ENCODE measurements at regions not wholly inside any gene's neighbourhood (a gene's known extent, or its start where the extent isn't known, plus 50 kb on each side); places are given as distances from the start of the nearest gene placed in this dataset.
A peak's percentile ranks its signal among the peaks of the same experiment; 100 is the strongest.

DNA sequence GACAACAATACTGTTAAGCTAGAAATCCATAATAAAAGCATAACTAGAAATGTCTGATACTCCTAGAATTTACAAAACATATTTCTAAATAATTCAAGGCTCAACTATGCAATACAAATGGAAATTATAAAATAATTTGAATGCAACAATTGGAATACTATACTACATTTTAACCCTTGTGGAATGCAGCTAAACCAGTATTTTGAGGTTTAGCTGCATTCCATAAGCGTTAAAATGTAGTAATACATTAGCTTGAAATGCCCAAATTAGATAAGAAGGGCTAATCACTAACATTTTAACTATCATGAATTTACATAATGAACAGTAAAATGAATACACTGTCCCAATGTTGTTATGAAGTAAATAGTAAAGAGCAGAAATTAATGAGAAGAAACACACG is 617.2 kb upstream of the CHORDC1 start:
- no peak for DNase-seq (ENCODE audit: low read depth in 4 of 4, low spot score in 2 of 4)

- DNase-seq (ENCODE audit: low read depth in 4 of 4, low spot score in 2 of 4): no peak
Measured at GRCh38 chr11:90836031-90836430, 613.2 kb upstream of the CHORDC1 start.

DNA sequence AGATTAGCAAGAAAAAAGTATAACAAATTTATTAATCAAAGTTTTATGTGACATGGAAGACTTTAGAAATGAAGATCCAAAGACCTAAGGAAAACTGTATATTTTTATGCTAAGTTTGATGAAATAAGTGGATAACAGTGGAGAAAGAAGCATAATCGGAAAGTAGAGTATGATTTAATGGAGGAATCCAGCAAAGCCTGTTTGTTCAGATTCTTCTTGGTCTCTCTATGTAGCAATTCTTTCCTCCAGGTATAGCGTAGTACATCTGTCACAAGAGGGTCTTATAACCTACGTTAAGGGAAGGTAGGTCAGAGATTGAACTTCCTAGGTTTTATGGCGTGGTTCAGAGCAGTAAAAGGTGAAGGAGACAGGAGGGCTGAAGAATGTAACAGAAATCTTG is 600.6 kb upstream of the CHORDC1 start:
- DNase-seq (ENCODE audit: low read depth in 4 of 4, low spot score in 2 of 4): no peak

DNA sequence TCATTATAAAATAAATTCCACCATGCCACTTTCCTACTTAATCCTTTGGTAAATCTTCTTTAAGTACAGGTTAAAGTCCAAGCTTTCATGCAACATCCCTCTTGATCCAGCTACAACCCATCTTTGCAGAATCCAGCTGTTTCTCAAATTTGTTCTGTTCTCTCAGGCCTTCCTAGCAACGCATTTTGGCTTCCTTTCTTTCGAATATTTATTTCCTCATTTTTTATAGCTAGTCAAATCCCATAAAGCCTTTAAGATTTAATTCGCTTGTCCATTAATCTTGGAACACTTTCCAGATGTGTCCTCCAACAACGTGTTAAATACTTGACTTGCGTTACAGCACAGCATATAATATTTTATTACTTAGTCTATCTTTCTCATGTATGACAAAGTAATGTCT is 600.1 kb upstream of the CHORDC1 start:
- peak; percentile 19 to 27 (median 24) for DNase-seq (ENCODE audit: low read depth in 4 of 4, low spot score in 2 of 4)

DNA sequence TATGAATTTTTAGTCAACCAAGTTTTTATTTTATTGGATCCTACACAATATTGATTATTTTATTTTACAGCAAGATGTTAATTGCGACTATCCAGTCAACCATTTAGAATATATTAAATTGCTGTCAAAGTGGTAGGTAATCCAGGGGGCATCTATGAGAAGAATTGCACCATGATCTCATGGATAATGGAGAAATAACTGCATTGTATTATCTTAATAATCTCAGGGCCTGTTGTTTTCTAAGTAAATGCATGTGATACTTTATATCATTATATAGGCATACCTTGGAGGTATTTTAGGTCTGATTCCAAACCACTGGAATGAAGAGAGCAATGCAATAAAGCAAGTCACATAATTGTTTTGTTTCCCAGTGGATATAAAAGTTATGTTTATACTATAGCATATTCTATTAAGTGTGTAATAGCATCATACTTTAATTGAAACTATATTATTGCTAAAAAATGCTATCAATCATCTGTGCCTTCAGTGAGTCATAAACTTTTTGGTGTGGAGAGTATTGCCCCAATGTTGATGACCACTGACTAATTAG is 595.4 kb upstream of the CHORDC1 start:
- DNase-seq (ENCODE audit: low read depth in 4 of 4, low spot score in 2 of 4): no peak

GRCh38 chr11:90809581-90809980 is 586.7 kb upstream of the CHORDC1 start:
- DNase-seq (ENCODE audit: low read depth in 4 of 4, low spot score in 2 of 4): no peak

DNA sequence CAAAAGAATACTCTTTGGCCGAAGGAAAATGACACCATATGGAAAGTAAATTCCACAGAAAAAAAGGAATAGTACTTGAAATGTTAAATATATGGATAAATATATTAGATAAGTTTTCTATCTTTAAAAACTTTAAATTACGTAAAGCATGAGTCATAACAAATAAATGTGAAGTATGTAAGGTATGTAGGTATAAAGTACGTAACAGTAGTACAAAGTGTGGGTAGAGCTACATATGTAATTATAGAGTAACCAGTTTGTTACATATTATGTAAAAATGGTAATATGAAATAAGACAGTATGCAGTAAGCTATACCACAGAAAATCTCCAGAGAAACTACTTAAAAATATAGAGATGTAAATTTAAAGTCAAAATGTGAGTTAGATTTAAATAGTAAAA is 582.3 kb upstream of the CHORDC1 start:
- DNase-seq (ENCODE audit: low read depth in 4 of 4, low spot score in 2 of 4): no peak

GRCh38 chr11:90803831-90804230 is 581.0 kb upstream of the CHORDC1 start:
- no peak for DNase-seq (ENCODE audit: low read depth in 4 of 4, low spot score in 2 of 4)

- DNase-seq (ENCODE audit: low read depth in 4 of 4, low spot score in 2 of 4): no peak
Measured at GRCh38 chr11:90803366-90803765, 580.5 kb upstream of the CHORDC1 start.

DNA sequence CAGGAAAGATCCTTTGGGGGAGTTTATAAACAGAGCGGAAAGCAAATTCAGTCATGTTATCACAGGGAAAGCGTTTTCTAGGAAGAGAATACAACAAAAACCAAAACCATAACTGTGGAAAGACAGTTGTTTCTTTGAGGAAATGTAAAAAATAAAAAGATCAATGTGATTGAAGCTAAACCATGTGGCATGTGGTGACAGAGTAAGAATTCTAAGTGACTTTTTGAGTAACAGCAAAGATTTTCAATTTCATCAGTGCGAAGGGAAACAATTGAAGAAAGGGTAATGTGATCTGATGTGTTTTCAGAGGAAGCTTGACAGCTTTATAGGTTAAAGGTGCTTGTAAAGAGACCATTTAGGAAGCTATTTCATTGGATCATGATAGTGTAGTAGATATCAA is 575.9 kb upstream of the CHORDC1 start:
- no peak for DNase-seq (ENCODE audit: low read depth in 4 of 4, low spot score in 2 of 4)

- no peak for DNase-seq (ENCODE audit: low read depth in 4 of 4, low spot score in 2 of 4)
Measured at GRCh38 chr11:90795746-90796145, 572.9 kb upstream of the CHORDC1 start.

DNA sequence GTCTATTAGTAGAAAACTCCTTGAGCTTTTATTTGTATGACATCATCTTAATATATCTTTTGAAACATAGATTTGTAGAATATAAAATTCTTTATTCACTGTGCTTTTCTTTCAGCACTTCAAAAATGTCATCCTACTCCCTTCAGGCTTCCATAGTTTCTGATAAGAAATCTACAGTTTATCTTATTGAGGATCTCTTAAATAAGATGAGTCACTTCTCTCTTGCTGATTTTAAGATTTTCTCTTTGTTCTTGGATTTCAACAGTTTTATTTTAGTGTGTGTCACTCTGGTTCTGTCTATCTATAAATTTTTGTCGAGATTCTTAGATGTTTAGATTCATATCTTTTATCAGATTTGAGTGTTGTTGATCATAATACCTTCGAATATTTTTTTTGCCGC is 566.1 kb upstream of the CHORDC1 start:
- no peak for DNase-seq (ENCODE audit: low read depth in 4 of 4, low spot score in 2 of 4)

GRCh38 chr11:90784241-90784814 is 561.5 kb upstream of the CHORDC1 start:
- DNase-seq (ENCODE audit: low read depth in 4 of 4, low spot score in 2 of 4): no peak

- DNase-seq (ENCODE audit: low read depth in 4 of 4, low spot score in 2 of 4): no peak
Measured at GRCh38 chr11:90783111-90783510, 560.3 kb upstream of the CHORDC1 start.

DNA sequence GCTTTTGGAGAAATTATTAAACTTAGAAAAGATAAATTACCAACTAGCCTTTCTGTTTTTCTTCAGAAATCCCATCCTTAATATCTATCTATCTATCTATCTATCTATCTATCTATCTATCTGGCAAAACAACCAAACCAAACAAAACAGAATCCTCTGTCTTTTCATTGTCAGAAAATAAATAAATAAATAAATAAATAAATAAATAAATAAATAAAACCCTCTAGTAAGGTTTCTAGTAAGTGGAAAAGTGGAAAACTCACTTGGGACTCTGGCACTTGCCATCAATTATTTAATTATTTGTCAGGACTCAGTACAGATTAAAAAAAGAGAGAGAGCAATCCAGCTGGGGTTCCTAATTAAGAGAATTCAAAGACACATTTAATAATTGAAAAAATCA is 556.2 kb upstream of the CHORDC1 start:
- DNase-seq (ENCODE audit: low read depth in 4 of 4, low spot score in 2 of 4): no peak

DNA sequence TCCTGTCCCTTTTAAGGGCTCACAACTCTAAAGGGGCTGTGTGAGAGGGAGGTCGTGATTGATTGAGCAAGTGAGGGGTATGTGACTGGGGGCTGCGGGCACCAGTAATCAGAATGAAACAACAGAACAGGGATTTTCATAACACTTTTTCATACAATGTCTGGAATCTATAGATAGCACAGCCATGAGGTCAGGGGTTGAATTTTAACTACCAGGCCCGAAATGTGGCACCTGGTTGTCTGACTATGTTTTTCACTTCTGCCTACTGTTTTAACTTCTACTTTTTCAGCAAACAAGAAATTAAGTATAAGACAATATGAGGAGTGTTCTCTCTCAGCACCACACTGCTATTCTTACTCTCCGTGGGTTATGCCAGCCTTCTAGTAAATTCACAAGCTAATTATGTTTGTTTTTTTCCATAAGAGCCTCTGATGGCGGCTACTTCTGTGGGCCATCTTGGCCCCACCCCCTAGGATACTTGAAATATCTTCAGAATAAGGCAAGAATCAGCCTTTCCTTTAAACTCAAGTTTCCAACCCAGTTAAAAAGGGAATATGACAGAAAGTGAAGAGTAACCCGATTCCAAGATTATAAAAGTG is 552.8 kb upstream of the CHORDC1 start:
- DNase-seq (ENCODE audit: low read depth in 4 of 4, low spot score in 2 of 4): no peak

DNA sequence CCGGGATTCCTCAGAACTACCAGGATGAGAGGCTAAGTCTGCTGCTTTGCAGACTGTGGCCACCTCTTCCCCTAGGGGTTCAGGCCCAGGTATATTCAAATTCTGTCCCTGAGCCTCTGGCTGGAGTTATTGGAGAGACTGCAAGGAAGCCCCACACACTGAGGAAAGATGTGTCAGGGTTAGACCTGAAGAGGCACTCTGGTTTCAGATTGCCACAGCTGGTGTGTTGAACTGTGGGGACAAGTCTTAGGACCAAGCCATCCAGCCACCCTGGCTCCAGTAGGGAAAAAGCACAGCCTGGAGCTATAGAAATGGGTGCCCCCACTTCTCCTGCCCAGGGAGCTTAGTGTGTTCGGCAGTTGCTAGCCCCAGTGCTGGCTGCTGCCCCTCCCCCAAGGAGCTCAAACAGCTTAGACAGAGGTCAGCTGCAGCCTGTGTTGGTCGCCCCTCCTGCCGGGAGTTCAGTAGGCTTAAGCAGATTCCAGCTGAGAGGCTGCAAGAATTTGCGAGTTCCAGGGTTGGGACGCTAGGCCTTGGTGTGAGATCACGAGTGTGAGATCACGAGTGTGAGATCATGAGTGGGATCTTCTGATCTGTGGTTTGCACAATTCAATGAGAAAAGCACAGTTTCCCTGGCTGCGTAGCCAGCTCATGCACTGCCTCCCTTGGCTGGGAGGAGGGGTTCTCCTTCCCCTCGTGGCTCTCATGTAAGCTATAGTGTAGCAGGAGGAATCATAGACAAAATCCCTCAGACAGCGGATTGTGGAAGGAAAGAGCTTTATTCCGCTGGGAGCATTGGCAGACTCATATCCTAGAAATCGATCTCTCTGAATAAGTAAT is 552.1 kb upstream of the CHORDC1 start:
- no peak for DNase-seq (ENCODE audit: low read depth in 4 of 4, low spot score in 2 of 4)

DNA sequence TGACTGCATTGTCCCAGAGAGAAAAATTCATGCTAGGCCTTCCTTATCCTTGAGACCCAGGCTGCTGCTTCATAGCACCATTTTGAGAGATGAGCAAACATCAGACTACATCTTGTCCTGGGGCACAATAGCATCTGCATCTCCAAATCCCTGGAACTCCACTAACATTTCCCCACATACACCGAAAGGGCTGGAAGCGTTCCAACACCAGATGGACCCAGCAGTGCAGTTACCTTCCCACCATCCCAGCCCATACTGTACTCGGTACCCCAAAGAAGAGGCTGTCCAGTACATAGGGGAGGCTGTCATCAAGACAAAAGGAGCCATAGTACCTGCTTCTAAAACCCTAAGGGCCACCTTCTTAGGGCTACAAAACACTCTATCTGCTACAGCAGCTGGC is 547.2 kb upstream of the CHORDC1 start:
- no peak for DNase-seq (ENCODE audit: low read depth in 4 of 4, low spot score in 2 of 4)

GRCh38 chr11:90766121-90766520 is 543.3 kb upstream of the CHORDC1 start:
- DNase-seq (ENCODE audit: low read depth in 4 of 4, low spot score in 2 of 4): no peak

DNA sequence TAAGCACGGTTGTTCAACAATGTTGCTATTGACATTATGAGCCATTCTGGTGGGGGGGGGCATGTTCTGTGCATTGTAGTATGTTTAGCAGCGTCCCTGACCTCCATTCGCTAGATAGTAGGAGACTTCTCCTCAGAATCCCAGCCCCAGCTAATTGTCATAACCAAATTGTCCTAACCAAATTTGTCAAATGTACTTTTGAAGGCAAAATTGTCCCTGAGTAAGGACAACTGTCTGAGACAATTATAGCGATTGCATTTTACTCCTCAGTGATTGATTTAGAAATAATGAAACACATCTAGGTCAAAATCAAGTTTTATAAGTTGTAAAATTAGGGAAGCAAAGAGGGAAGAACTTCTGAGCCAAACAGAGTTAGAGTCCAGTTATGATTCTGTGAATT is 541.8 kb upstream of the CHORDC1 start:
- no peak for DNase-seq (ENCODE audit: low read depth in 4 of 4, low spot score in 2 of 4)

- DNase-seq (ENCODE audit: low read depth in 4 of 4, low spot score in 2 of 4): no peak
Measured at GRCh38 chr11:90757849-90758494, 535.1 kb upstream of the CHORDC1 start.

All from left renal cortex interstitium (tissue), 4 donors.